ENCODE measurements at regions not wholly inside any gene's neighbourhood (a gene's known extent, or its start where the extent isn't known, plus 50 kb on each side); places are given as distances from the start of the nearest gene placed in this dataset.

DNA sequence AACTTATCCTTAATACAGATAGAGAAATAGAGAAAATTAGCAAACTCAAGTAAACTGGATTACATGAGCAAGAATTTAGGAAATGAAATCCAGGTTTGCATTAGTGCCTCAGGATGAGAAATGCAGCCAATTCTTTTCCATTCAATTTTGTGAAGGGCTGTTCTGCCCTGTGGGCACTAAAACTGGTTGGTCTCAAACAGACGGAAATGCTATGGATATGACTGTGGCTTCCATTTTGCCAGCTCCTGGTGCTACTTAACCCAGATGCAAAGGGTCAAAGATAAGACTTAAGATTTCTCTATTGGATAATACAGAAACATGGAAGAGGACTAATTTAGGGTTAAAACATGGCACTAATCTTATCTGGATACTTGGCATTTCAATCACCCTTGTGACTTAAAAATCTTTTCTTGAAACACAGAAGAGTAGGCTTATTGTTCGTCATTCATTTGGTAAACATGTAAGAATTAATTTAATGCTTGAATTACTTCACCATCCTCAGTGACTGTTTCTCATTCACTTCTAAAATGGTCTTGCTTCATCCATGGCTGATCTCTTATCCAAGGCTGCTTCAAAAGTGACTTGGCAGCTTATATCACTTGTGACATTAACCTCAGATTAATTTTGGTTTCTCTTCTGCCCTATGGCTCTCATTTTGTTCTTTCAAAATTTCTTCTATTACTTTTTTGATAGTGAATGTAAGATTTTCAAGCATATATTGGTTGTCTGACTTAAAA is 1008.7 kb downstream of the GLUD2 start:
- TF ChIP-seq EZH2 (IDR thresholded peaks at IDR 0.05; ENCODE audit: borderline replicate concordance) = no peak
- no peak for TF ChIP-seq EZH2phosphoT487 (IDR thresholded peaks at IDR 0.05; ENCODE audit: low read depth, severe bottlenecking, unreplicated experiment)
- TF ChIP-seq, protein P1, sequence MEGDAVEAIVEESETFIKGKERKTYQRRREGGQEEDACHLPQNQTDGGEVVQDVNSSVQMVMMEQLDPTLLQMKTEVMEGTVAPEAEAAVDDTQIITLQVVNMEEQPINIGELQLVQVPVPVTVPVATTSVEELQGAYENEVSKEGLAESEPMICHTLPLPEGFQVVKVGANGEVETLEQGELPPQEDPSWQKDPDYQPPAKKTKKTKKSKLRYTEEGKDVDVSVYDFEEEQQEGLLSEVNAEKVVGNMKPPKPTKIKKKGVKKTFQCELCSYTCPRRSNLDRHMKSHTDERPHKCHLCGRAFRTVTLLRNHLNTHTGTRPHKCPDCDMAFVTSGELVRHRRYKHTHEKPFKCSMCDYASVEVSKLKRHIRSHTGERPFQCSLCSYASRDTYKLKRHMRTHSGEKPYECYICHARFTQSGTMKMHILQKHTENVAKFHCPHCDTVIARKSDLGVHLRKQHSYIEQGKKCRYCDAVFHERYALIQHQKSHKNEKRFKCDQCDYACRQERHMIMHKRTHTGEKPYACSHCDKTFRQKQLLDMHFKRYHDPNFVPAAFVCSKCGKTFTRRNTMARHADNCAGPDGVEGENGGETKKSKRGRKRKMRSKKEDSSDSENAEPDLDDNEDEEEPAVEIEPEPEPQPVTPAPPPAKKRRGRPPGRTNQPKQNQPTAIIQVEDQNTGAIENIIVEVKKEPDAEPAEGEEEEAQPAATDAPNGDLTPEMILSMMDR (IDR thresholded peaks at IDR 0.05; ENCODE audit: poor library complexity) = no peak

DNA sequence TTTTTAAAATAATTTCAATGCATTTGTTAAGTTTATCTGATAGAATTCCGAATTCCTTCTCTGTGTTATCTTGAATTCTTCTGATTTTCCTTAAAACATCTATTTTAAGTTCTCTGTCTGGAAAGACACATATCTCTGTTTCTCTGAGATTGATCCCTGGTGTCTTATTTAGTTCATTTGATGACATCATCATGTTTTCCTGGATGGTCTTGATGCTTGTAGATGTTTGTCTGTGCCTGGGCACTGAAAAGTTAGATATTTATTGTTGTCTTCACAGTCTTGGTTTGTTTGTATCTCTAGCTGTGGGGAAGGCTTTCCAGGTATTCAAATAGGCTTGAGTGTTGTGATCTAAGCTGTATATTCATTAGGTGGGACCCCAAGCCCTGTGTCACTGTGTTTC is 1028.8 kb downstream of the GLUD2 start:
- Histone ChIP-seq H3K9me3 (ENCODE audit: low read depth) (no peaks in the 10 kb centered on the region), H4K20me1 (ENCODE audit: insufficient read depth, poor library complexity, severe bottlenecking) (no peaks in the 10 kb centered on the region), H3K4me3 (no peak overlapping the region), H2AFZ (no peak overlapping the region), H3K36me3 (replicated peaks; ENCODE audit: insufficient read depth, low read depth) (no peaks in the 10 kb centered on the region), H3K9me2 (replicated peaks; ENCODE audit: insufficient read depth) (no peaks in the 10 kb centered on the region), H3K4me2 (no peak overlapping the region), H3K79me2 (no peaks in the 10 kb centered on the region), H3K27ac (no peak overlapping the region), H3K4me1 (ENCODE audit: insufficient read depth) (no peaks in the 10 kb centered on the region), H3K27me3 (no peaks in the 10 kb centered on the region)
- TF ChIP-seq EZH2phosphoT487 (IDR thresholded peaks at IDR 0.05; ENCODE audit: low read depth, severe bottlenecking, unreplicated experiment) = no peak
- TF ChIP-seq, protein P1 (IDR thresholded peaks at IDR 0.05; ENCODE audit: poor library complexity) = no peak
- TF ChIP-seq EZH2 (IDR thresholded peaks at IDR 0.05; ENCODE audit: borderline replicate concordance) = no peak
- WGBS (ENCODE audit: low lambda C conversion rate, missing lambda C conversion rate) = 81% methylated on average over 1 of the region's 1 CpG
- DNase-seq (ENCODE audit: low spot score) = no peak

More for the DNA sequence above, 1008.7 kb downstream of the GLUD2 start:
- no peaks in the 10 kb centered on the region for H3K9me2 ChIP-seq (replicated peaks; ENCODE audit: insufficient read depth)
- no peaks in the 10 kb centered on the region for H3K36me3 ChIP-seq (replicated peaks; ENCODE audit: insufficient read depth, low read depth)
- no peaks in the 10 kb centered on the region for H3K9me3 ChIP-seq (ENCODE audit: low read depth)
- H4K20me1 ChIP-seq (ENCODE audit: insufficient read depth, poor library complexity, severe bottlenecking) = no peaks in the 10 kb centered on the region
- DNase-seq (ENCODE audit: low spot score) = no peak
- H3K27me3 ChIP-seq = no peaks in the 10 kb centered on the region
- whole genome bisulfite sequencing (ENCODE audit: low lambda C conversion rate, missing lambda C conversion rate) = 70% methylated on average over 2 of the region's 2 CpGs
- H3K4me3 ChIP-seq = no peak overlapping the region
- H2AFZ ChIP-seq = no peak overlapping the region
- no peak overlapping the region for H3K4me2 ChIP-seq
- no peaks in the 10 kb centered on the region for H3K79me2 ChIP-seq
- H3K4me1 ChIP-seq (ENCODE audit: insufficient read depth) = no peaks in the 10 kb centered on the region
- H3K27ac ChIP-seq = no peak overlapping the region

DNA sequence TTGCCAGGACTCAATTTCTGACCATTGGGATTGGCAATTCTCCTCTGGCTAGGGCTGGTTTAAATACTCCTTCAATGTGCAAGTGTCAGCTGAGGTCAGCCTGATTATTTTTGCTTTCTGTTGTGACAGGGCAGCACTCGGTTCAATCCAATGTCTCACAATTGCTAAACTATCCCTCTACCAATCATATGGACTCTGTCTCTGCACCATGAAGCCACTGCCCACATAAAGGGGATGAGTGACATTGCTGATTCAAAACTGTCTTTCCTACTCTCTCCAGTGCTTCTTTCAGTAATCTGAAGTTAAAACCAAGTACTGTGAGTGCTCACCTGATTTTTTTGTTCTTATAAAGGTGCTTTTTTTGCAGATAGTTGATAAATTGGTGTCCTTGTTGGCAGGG is 1030.7 kb downstream of the GLUD2 start:
- H3K27me3 ChIP-seq = no peaks in the 10 kb centered on the region
- no peaks in the 10 kb centered on the region for H3K4me1 ChIP-seq (ENCODE audit: insufficient read depth)
- no peak overlapping the region for H3K4me3 ChIP-seq
- 69% methylated on average over 1 of the region's 1 CpG for whole genome bisulfite sequencing (ENCODE audit: low lambda C conversion rate, missing lambda C conversion rate)
- TF ChIP-seq EZH2phosphoT487 (IDR thresholded peaks at IDR 0.05; ENCODE audit: low read depth, severe bottlenecking, unreplicated experiment) (no peak), EZH2 (IDR thresholded peaks at IDR 0.05; ENCODE audit: borderline replicate concordance) (no peak)
- TF ChIP-seq, protein P1 (IDR thresholded peaks at IDR 0.05; ENCODE audit: poor library complexity) = no peak
- H3K9me3 ChIP-seq (ENCODE audit: low read depth) = no peaks in the 10 kb centered on the region
- no peak overlapping the region for H3K4me2 ChIP-seq
- no peaks in the 10 kb centered on the region for H3K79me2 ChIP-seq
- H3K9me2 ChIP-seq (replicated peaks; ENCODE audit: insufficient read depth) = no peaks in the 10 kb centered on the region
- no peaks in the 10 kb centered on the region for H4K20me1 ChIP-seq (ENCODE audit: insufficient read depth, poor library complexity, severe bottlenecking)
- no peak overlapping the region for H2AFZ ChIP-seq
- no peak for DNase-seq (ENCODE audit: low spot score)
- H3K36me3 ChIP-seq (replicated peaks; ENCODE audit: insufficient read depth, low read depth) = no peaks in the 10 kb centered on the region
- no peak overlapping the region for H3K27ac ChIP-seq

All from hepatocyte (in vitro differentiated cells).